ENCODE measurements at regions not wholly inside any gene's neighbourhood (a gene's known extent, or its start where the extent isn't known, plus 50 kb on each side); places are given as distances from the start of the nearest gene placed in this dataset.
"Not testable (repeated sequence)": the region's sequence is repeated elsewhere in the genome, so short reads cannot be mapped to it uniquely, and the experiment has no call there.

DNA sequence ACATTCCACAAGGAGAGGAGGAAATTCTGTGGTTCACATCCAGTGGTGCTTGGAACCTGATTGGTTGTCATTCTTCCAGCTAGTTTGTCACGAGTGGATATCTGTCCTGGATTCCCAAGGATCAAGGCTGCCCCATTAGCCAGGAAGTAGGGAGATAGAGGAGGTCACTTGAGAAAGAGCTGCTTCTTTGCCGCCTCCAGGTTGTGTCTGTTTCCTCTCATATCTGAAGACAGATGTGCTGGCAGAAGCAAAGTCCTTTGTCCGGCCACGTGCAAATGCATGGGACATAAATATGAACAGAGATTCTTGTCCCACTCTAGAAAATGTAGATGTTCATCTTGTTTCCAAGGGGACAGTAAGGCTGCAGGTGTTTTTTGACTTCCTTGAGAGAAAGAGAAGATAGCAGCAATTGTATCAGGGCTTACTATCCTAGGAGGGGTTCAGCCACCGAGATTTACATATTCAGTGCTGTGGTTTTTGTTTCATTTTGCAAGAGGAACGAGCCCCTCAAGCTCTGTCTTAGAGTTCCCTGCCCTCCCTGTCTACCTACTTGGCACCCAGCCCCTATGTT, 174.4 kb downstream of the RPIA start:
- no peak for DNase-seq

- DNase-seq, result no peak
Measured at GRCh38 chr2:88866756-88867155, 175.3 kb downstream of the RPIA start.

- no peak for DNase-seq
Measured at GRCh38 chr2:88868861-88869260, 177.4 kb downstream of the RPIA start.

DNA sequence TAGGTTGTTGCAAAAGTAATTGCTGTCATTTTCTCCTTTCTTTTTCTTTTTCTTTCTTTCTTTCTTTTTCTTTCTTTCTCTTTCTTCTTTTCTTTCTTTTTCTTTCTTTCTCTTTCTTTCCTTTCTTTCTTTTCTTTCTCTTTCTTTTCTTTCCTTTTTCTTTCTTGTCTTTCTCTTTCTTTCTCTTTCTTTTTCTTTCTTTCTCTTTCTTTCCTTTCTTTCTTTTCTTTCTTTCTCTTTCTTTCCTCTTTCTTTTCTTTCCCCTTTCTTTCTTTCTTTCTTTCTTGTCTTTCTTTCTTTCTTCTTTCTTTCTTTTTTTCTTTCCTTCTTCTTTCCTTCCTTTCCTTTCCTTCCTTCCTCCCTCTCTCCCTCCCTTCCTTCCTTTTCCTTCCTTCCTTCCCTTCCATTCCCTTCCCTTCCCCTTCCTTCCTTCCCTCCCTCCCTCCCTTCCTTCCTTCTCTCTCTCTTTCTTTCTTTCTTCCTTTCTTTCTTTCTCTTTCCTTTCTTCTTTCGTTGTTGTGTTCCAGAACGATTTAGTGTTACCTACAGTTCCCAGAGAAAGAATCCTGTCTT, 178.9 kb downstream of the RPIA start:
- DNase-seq, result no peak

DNA sequence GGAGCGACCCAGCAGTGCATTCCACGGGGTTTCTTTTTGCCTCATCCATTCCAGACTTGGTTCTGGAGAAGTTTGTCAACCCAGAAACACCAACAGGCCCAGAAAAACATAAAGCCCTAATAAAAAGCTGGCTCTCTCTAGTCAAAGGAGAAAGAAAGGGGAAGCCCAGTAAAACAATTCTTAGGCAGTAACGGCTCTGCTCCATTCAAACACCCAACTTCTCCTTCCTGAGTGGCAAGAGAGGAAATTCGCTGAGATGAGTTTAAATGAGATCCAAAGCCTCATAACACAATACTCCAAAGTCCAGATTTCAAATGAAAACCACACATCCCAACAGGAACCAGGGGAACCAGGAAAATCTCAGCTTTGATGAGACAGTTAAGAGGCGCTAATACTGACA, 179.9 kb downstream of the RPIA start:
- no peak for DNase-seq

DNA sequence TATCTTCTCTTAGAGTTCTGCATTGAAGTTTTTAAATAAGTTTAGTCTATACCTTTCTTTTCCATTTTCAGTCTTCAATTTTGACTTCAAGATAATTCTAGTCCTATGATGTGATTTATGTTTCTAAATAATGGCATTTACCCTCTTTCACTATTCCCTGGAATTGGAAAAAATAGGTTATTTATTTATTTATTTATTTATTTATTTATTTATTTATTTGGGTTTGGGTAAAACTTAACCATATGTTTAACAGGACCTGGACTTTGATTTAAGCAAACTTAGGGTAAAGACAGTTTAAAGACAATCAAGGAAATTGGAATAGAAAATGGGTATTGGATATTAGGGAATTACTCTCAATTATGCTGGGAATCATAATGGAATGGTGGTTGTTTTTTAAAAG, 182.1 kb downstream of the RPIA start:
- DNase-seq, result no peak

DNA sequence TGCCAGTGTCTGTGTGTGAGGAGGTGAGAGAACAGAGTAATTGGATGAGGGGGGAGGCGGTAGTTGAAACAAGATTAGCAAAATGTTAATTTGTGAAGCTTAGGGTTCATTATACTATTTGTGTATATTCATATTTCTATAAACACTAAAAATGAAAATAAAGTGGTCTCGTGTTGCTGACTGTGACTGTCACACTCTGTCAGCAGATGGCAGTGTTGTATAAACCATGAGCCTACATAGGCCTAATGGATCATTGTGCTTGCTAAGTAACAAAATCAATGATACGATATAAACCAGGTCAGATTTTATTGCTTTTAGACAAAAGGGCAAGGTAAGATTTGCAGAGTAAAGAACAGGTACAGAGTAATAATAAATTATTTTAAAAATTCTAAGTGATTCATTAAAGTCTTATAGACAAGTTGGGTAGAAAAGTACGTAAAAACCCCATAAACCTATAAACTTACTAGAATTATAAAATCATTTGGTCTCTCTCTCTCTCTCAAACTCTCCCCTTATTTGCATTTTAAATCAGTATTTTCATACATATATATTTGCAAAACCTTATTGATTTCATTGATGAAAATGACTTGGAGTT, 182.7 kb downstream of the RPIA start:
- no peak for DNase-seq

DNA sequence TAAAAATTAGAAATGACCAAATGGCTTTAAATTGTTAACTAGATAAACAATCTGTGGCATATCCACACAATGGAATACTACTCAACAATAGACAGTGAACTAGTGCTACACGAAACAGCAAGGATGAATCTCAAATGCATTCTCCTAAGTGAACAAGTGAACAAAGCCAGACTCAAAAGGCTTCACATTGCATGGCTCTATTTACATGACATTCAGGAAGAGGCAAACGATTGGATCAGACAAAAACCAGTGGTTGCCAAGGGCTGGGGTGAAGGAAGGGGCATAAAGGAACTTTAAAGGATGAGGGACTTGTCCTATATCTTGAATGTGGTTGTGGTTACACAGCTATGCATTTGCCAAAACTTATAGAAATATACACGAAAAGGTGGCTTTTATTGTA, 184.3 kb downstream of the RPIA start:
- no peak for DNase-seq

- peak in 1 of 2 experiments; percentile 4 for DNase-seq
Measured at GRCh38 chr2:88880441-88880953, 189.0 kb downstream of the RPIA start.

DNA sequence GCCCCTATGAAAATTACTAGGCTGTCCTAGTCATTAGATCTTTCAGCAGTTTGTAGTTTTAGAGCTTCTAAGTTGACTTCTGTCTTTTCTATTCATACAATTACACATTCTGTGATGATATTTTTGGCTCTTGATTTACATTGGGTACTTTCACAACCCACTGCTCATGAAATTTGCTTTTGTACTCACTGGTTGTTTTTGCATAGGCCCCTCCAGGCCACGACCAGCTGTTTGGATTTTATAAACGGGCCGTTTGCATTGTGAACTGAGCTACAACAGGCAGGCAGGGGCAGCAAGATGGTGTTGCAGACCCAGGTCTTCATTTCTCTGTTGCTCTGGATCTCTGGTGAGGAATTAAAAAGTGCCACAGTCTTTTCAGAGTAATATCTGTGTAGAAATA, 193.8 kb downstream of the RPIA start:
- DNase-seq, result no peak

DNA sequence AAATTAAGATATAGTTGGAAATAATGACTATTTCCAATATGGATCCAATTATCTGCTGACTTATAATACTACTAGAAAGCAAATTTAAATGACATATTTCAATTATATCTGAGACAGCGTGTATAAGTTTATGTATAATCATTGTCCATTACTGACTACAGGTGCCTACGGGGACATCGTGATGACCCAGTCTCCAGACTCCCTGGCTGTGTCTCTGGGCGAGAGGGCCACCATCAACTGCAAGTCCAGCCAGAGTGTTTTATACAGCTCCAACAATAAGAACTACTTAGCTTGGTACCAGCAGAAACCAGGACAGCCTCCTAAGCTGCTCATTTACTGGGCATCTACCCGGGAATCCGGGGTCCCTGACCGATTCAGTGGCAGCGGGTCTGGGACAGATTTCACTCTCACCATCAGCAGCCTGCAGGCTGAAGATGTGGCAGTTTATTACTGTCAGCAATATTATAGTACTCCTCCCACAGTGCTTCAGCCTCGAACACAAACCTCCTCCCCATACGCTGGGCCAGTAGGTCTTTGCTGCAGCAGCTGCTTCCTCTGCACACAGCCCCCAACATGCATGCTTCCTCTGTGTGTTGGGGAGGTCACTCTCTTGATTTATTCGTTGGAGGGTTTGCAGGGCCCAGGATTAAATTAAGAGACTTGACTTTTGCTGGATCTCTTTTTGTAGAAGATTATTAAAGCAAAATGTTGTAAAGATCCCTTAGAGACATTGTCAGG, 194.4 kb downstream of the RPIA start:
- DNase-seq, result no peak

GRCh38 chr2:88887466-88887865, 196.0 kb downstream of the RPIA start:
- DNase-seq, result not testable (repeated sequence)

GRCh38 chr2:88892207-88892606, 200.7 kb downstream of the RPIA start:
- no peak for DNase-seq

DNA sequence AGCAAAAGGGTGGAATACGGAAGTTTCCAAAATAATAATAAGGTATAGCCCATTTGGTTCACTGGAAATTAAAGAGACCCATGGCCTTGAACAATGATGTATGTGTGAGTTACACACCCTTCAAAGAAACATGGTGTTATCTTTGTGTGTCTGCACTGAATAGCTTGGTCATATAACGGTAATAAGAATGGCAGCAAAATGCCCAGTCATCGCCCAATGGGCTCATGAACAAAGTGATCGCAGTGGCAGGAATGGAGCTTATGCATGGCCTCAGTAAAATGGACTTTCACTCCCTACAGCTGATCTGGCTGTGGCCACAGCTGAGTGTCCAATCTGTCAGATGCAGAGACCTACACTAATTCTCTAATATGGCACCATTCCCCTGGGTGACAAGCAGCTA, 201.3 kb downstream of the RPIA start:
- DNase-seq, result no peak

DNA sequence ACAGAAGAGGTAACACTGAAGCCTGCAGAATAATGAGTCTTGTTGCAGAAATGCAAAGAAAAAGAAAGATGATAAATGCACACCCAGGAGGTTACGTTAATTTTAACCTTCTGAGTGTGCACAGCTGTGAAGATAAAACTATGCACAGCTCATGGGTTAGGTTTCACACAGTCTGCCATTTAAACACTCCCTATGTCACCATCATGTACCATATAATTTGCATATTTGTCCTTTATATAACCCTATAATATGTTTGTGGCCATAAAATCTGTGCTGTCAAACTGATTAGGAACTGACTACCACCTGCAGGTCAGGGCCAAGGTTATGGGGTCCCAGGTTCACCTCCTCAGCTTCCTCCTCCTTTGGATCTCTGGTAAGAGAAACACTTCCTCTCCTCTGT, 205.5 kb downstream of the RPIA start:
- DNase-seq, result no peak

DNA sequence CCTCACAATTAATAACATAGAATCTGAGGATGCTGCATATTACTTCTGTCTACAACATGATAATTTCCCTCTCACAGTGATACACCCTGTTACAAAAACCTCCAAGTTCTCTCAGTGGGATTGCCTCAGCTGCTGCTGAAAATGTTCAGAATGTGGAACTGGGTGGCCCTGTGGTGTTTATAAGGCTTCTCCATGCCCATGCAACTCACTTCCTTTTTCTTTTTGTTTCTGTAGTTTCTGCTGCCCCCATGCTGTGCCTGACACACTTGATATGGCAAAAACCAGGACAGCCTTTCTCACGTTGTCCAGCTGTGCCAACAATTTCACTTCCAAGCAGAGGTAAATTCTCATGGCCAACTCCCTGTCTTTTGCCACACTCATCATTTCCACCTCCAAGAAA, 206.2 kb downstream of the RPIA start:
- DNase-seq, result no peak

- DNase-seq, result no peak
Measured at GRCh38 chr2:88903749-88904353, 212.4 kb downstream of the RPIA start.

GRCh38 chr2:88913280-88913679, 221.8 kb downstream of the RPIA start:
- no peak for DNase-seq

GRCh38 chr2:88919087-88919738, 227.7 kb downstream of the RPIA start:
- DNase-seq, result no peak

DNA sequence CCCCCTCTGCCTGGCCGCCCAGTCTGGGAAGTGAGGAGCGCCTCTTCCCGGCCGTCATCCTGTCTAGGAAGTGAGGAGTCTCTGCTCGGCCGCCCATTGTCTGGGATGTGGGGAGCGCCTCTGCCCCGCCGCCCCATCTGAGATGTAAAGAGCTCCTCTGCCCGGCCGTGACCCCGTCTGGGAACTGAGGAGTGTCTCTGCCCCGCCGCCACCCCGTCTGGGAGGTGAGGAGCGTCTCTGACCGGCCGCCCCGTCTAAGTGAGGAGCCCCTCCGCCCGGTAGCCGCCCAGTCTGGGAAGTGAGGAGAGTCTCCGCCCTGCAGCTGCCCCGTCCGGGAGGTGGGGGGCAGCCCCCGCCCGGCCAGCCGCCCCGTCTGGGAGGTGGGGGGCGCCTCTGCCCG, 228.9 kb downstream of the RPIA start:
- DNase-seq, result not testable (repeated sequence)

- DNase-seq, result no peak
Measured at GRCh38 chr2:88924533-88924932, 233.1 kb downstream of the RPIA start.

GRCh38 chr2:88925770-88926462, 234.4 kb downstream of the RPIA start:
- no peak for DNase-seq
